ENCODE measurements at regions not wholly inside any gene's neighbourhood (a gene's known extent, or its start where the extent isn't known, plus 50 kb on each side); places are given as distances from the start of the nearest gene placed in this dataset.
A peak's percentile ranks its signal among the peaks of the same experiment; 100 is the strongest.

DNA sequence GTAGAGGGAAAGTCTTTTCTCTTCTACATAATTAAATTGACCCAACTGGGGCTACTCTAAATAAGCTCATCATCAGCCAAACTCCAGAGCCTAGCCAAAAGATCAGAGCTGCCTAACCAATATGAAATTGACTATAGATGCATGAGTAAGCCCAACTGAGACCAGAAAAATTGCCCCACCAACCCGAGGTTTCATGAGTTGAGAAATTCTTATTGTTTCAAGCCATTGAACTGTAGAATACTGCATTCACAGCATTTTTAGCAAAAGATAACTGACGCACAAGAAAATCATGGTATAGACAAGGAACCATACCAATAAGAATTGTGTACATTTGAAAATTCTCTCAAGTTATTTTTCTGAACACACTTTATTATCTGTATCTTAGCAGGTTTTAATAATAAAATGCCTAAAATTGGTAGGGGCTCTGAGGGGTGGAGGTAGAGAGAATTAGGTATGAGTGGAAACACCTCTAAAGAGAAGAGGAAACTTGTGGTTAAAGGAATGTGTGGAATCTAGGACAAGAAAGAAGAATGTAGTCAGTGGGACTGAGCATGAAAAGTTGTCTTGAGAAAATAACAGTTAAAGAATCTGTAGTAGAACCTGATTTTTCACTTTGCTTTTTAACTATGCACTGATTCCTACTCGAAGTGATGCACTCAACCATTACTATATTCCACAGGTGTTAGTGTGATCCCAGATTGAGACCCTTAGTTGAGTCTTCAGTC is 200.9 kb upstream of the PPP1R2C start:
- H3K4me3 ChIP-seq (ENCODE audit: control insufficient read depth, low read depth, low read length), result no peak overlapping the region
- DNase-seq (ENCODE audit: low read depth), result no peak
- TF ChIP-seq CTCF (conservative IDR thresholded peaks at IDR 0.05; ENCODE audit: control insufficient read depth, insufficient read depth, low read depth, low read length), result no peak

- TF ChIP-seq CTCF (conservative IDR thresholded peaks at IDR 0.05; ENCODE audit: control insufficient read depth, insufficient read depth, low read depth, low read length), result no peak
- DNase-seq (ENCODE audit: low read depth), result no peak
- H3K4me3 ChIP-seq (ENCODE audit: control insufficient read depth, low read depth, low read length), result no peak overlapping the region
Measured at GRCh38 chrX:42988700-42989099, 210.7 kb upstream of the PPP1R2C start.

DNA sequence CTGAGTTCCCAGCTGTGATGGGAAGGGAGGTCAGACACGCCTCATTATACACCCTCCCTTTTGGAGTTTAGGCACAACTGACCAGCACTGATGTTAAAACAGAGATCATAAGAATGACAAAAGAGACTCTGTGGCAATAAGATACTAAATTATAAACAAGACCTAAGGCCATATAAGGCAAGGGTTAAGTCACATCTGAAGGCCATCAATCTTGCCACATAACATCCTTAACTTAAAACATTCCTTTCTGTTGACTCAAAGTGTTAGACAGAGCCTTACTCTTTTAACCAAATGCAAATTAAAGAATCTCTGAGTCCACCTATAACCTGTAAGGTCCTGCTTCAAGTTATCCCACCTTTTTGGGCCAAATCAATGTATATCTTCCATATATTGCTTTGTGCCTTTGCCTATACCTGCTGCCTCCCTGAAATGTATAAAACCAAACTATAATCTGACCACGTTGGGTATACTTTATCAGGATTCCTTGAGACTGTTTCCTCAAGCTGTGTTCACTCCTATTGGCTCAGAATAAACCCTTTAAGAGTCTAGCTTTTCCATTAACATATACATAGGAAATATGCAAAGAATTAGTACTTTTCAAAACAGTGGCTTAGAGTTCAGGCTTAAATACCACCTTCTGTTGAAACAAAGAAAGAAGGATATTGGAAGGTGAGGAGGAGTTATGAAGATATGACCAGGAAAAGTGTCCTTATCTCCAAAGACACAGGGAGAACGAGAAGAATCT is 214.4 kb upstream of the PPP1R2C start:
- no peak overlapping the region for H3K4me3 ChIP-seq (ENCODE audit: control insufficient read depth, low read depth, low read length)
- DNase-seq (ENCODE audit: low read depth), result peak; percentile 19

GRCh38 chrX:42996861-42997260 is 218.9 kb upstream of the PPP1R2C start:
- H3K4me3 ChIP-seq (ENCODE audit: control insufficient read depth, low read depth, low read length), result no peak overlapping the region
- DNase-seq (ENCODE audit: low read depth), result no peak
- TF ChIP-seq CTCF (conservative IDR thresholded peaks at IDR 0.05; ENCODE audit: control insufficient read depth, insufficient read depth, low read depth, low read length), result no peak

More for the DNA sequence above, 214.4 kb upstream of the PPP1R2C start:
- no peak for TF ChIP-seq CTCF (conservative IDR thresholded peaks at IDR 0.05; ENCODE audit: control insufficient read depth, insufficient read depth, low read depth, low read length)

DNA sequence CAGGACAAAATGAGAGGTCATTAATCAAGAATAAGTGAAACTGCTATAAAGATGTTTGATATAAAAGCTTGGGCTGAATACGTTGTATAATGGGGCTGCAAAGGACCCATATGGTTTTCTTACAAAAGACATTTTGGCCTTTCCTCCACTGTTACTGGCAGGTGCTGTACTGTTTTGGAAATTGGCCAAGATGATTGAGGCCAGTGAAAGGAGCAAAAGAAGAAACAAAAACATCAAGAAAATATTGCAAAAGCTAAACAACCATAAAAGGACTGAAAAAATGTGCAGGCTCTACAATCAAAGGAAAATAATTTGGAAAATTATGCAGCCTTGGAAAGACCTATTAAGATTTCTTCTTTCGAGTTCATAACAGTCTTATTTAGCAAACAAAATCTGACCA is 222.2 kb upstream of the PPP1R2C start:
- DNase-seq (ENCODE audit: low read depth), result no peak
- H3K4me3 ChIP-seq (ENCODE audit: control insufficient read depth, low read depth, low read length), result no peak overlapping the region
- TF ChIP-seq CTCF (conservative IDR thresholded peaks at IDR 0.05; ENCODE audit: control insufficient read depth, insufficient read depth, low read depth, low read length), result no peak

GRCh38 chrX:43002526-43003203 is 224.7 kb upstream of the PPP1R2C start:
- H3K4me3 ChIP-seq (ENCODE audit: control insufficient read depth, low read depth, low read length), result no peak overlapping the region
- no peak for DNase-seq (ENCODE audit: low read depth)
- no peak for TF ChIP-seq CTCF (conservative IDR thresholded peaks at IDR 0.05; ENCODE audit: control insufficient read depth, insufficient read depth, low read depth, low read length)
